Endothelial cell of umbilical vein (primary cell): ENCODE measurements at regions not wholly inside any gene's neighbourhood (a gene's known extent, or its start where the extent isn't known, plus 50 kb on each side); places are given as distances from the start of the nearest gene placed in this dataset.

Experiments
- BruUV-seq: library from RNA; stranded (reverse); fragments of 400-500 nt; replicated peaks from 2 replicates; lab custom pipeline; 2021; lab: Mats Ljungman, UMichigan
- CTCF ChIA-PET: fragments of 300-600, 350-600 bp; sonication (Branson Sonifier 250); formaldehyde crosslinking; loops from one replicate; lab custom pipeline; 2021; ENCODE audit warnings: antibody characterized with exemption, inconsistent platforms; lab: Charles Lee
- POLR2A ChIA-PET: fragments of 300-600, 350-600 bp; sonication (Branson Sonifier 250); formaldehyde crosslinking; loops from one replicate; lab custom pipeline; 2021; ENCODE audit warnings: antibody characterized with exemption, inconsistent platforms; lab: Charles Lee
- DNase-seq: peaks from one replicate; pipeline ENCODE4 v3.0.0-alpha.2; 2011; ENCODE audit warnings: low read depth, low spot score
- FAIRE-seq: peaks from 2 replicates; lab custom pipeline; 2011; peaks lifted over from hg19 to GRCh38; lab: Jason Lieb, UNC
- H2AFZ ChIP-seq: 2 replicates; pipeline ENCODE4 v1.6.0; 2012; ENCODE audit warnings: low read depth, low read length, control low read depth, inconsistent platforms
- H3K27ac ChIP-seq: 2 replicates; pipeline ENCODE4 v1.5.1; 2011; ENCODE audit warnings: low read depth, mild to moderate bottlenecking, control low read depth, low read length, moderate library complexity; ENCODE audit not compliant: insufficient read depth
- H3K27me3 ChIP-seq, 2 experiments: 2 replicates each; pipeline versions ENCODE4 v1.6.0 to v1.6.1; 2011; ENCODE audit warnings: low read length in 2 of 2, mixed read lengths in 1 of 2; ENCODE audit not compliant: control insufficient read depth in 2 of 2, insufficient read depth in 2 of 2
- H3K36me3 ChIP-seq, 2 experiments: 2 replicates in 1 of 2; 3 replicates in 1 of 2; pipeline ENCODE4 v1.5.1; 2011; ENCODE audit warnings: low read length in 2 of 2, mild to moderate bottlenecking in 1 of 2, moderate library complexity in 1 of 2; ENCODE audit not compliant: control insufficient read depth in 2 of 2, insufficient read depth in 2 of 2; ENCODE audit errors: extremely low read depth in 1 of 2
- H3K4me1 ChIP-seq: 3 replicates; pipeline ENCODE4 v1.5.1; 2011; ENCODE audit warnings: mild to moderate bottlenecking, low read length; ENCODE audit not compliant: control insufficient read depth, insufficient read depth; ENCODE audit errors: extremely low read depth
- H3K4me2 ChIP-seq: 2 replicates; pipeline ENCODE4 v1.6.1; 2011; ENCODE audit warnings: low read length, control low read depth, mixed read lengths; ENCODE audit not compliant: insufficient read depth
- H3K4me3 ChIP-seq, 3 experiments: fragments of 200-600 bp in 1 of 3; sonication (generic), shearing (Covaris generic) in 1 of 3; replicated peaks in 1 of 3; 2 replicates each; pipeline ENCODE4 v1.5.1; 2011 to 2016; ENCODE audit warnings: control low read depth in 3 of 3, low read length in 3 of 3, mild to moderate bottlenecking in 2 of 3, inconsistent platforms in 1 of 3, low read depth in 1 of 3, moderate library complexity in 1 of 3; ENCODE audit not compliant: insufficient read depth in 1 of 3
- H3K79me2 ChIP-seq: 2 replicates; pipeline ENCODE4 v1.6.0; 2012; ENCODE audit warnings: low read length, inconsistent platforms; ENCODE audit not compliant: control insufficient read depth, insufficient read depth
- H3K9ac ChIP-seq: replicated peaks from 2 replicates; pipeline ENCODE3; 2011; ENCODE audit warnings: low read length, control low read depth; ENCODE audit not compliant: insufficient read depth; ENCODE audit errors: extremely low read depth
- H3K9me1 ChIP-seq: replicated peaks from 3 replicates; pipeline ENCODE4 v1.6.0; 2011; ENCODE audit warnings: mild to moderate bottlenecking, low read length; ENCODE audit not compliant: control insufficient read depth, insufficient read depth; ENCODE audit errors: extremely low read depth
- H3K9me3 ChIP-seq: replicated peaks from 2 replicates; pipeline ENCODE4 v1.5.1; 2012; ENCODE audit warnings: low read length, inconsistent platforms; ENCODE audit not compliant: control insufficient read depth, insufficient read depth
- H4K20me1 ChIP-seq: replicated peaks from 2 replicates; pipeline ENCODE3; 2011; ENCODE audit warnings: mild to moderate bottlenecking, low read length; ENCODE audit not compliant: control insufficient read depth, insufficient read depth; ENCODE audit errors: extremely low read depth
- EZH2 ChIP-seq: IDR thresholded peaks from 2 replicates; pipeline ENCODE4 v1.6.1; 2012; ENCODE audit warnings: borderline replicate concordance, low read depth, mild to moderate bottlenecking, moderate library complexity, low read length, inconsistent platforms; ENCODE audit not compliant: severe bottlenecking
- FOS ChIP-seq: IDR thresholded peaks from 2 replicates; pipeline ENCODE4 v1.6.1; 2011; ENCODE audit warnings: mild to moderate bottlenecking, low read length, moderate library complexity, borderline replicate concordance; ENCODE audit not compliant: insufficient read depth
- GATA2 ChIP-seq: IDR thresholded peaks from 2 replicates; pipeline ENCODE4 v1.7.0; 2011; ENCODE audit warnings: low read depth, mild to moderate bottlenecking, moderate library complexity, mixed read lengths, low read length; ENCODE audit not compliant: insufficient read length, insufficient read depth
- JUN ChIP-seq: IDR thresholded peaks from 2 replicates; pipeline ENCODE4 v1.6.1; 2011; ENCODE audit warnings: borderline replicate concordance, low read depth; ENCODE audit not compliant: insufficient read length, insufficient read depth
- MYC ChIP-seq: IDR thresholded peaks from one replicate; pipeline ENCODE4 v1.6.1; 2011; ENCODE audit warnings: mild to moderate bottlenecking, low read depth, low read length
- POLR2A ChIP-seq: IDR thresholded peaks from 2 replicates; pipeline ENCODE4 v1.6.1; 2012; ENCODE audit warnings: low read depth, mild to moderate bottlenecking, control low read depth, low read length
- POLR2AphosphoS5 ChIP-seq: IDR thresholded peaks from 2 replicates; pipeline ENCODE4 v1.6.1; 2012; ENCODE audit warnings: low read depth, mild to moderate bottlenecking, control low read depth, low read length, moderate library complexity; ENCODE audit not compliant: insufficient read depth
- dilution Hi-C: fragments of 300-500 bp; cut with MboI; formaldehyde crosslinking; loops from one replicate; pipeline ENCODE4 v1.15.0; 2019; ENCODE audit warnings: low sequenced_read_pairs; ENCODE audit not compliant: extremely low pct_ligation_motif_present
- intact Hi-C: fragments of 100-400 bp; cut with micrococcal nuclease; formaldehyde crosslinking; loops from one replicate; pipeline ENCODE4 v1.10.0; 2022
- TF ChIP-seq, protein P1 (sequence below), 2 donors: IDR thresholded peaks; 1 replicate in 1 of 2; 2 replicates in 1 of 2; pipeline ENCODE4 v1.5.1; 2011; ENCODE audit warnings: low read length in 2 of 2, mild to moderate bottlenecking in 2 of 2, moderate library complexity in 2 of 2, control low read depth in 1 of 2, inconsistent platforms in 1 of 2, low read depth in 1 of 2; ENCODE audit not compliant: insufficient read depth in 1 of 2; ENCODE audit errors: extremely low read depth in 1 of 2
- TF ChIP-seq, protein P2 (sequence below): IDR thresholded peaks from 2 replicates; pipeline ENCODE4 v1.6.1; 2011; ENCODE audit not compliant: insufficient read depth, insufficient read length

DNA sequence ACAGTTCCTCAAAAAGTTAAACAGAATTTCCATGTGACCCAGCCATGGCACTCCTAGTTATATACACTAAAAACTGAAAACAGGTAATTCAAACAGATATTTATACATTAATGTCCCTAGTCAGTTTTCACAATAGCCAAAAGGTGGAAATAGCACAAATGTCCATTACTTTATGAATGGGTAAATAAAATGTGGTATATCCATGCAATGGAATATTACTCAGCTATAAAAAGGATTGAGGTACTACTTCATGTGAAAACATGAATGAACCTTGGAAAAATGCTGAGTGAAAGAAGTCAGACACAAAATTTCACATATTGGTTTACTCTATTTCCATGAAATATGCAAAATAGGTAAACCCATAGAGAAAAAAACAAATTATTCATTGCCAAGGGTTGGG, 351.8 kb upstream of the AMOT start:
- Histone ChIP-seq H2AFZ (no peak overlapping the region), H3K9ac (no peak overlapping the region), H3K27ac (no peak overlapping the region), H3K4me3 (no peak overlapping the region), H3K27me3 (no peaks in the 10 kb centered on the region), H3K9me1 (no peaks in the 10 kb centered on the region), H3K79me2 (no peaks in the 10 kb centered on the region), H4K20me1 (no peaks in the 10 kb centered on the region), H3K36me3 (no peaks in the 10 kb centered on the region), H3K4me1 (no peaks in the 10 kb centered on the region), H3K9me3 (no peaks in the 10 kb centered on the region), H3K4me2 (no peak overlapping the region)
- POLR2A ChIA-PET: no interaction called here
- intact Hi-C loops (no loop called here), dilution Hi-C loops (no loop called here)
- TF ChIP-seq POLR2A (no peak), EZH2 (no peak), FOS (no peak), GATA2 (no peak), MYC (no peak), JUN (no peak), POLR2AphosphoS5 (no peak)
- TF ChIP-seq, protein P1, sequence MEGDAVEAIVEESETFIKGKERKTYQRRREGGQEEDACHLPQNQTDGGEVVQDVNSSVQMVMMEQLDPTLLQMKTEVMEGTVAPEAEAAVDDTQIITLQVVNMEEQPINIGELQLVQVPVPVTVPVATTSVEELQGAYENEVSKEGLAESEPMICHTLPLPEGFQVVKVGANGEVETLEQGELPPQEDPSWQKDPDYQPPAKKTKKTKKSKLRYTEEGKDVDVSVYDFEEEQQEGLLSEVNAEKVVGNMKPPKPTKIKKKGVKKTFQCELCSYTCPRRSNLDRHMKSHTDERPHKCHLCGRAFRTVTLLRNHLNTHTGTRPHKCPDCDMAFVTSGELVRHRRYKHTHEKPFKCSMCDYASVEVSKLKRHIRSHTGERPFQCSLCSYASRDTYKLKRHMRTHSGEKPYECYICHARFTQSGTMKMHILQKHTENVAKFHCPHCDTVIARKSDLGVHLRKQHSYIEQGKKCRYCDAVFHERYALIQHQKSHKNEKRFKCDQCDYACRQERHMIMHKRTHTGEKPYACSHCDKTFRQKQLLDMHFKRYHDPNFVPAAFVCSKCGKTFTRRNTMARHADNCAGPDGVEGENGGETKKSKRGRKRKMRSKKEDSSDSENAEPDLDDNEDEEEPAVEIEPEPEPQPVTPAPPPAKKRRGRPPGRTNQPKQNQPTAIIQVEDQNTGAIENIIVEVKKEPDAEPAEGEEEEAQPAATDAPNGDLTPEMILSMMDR (IDR thresholded peaks at IDR 0.05; ENCODE audit: extremely low read depth in 1 of 2, insufficient read depth in 1 of 2, low read depth in 1 of 2, low read length in 2 of 2): no peak
- TF ChIP-seq, protein P2, sequence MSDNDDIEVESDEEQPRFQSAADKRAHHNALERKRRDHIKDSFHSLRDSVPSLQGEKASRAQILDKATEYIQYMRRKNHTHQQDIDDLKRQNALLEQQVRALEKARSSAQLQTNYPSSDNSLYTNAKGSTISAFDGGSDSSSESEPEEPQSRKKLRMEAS: no peak
- FAIRE-seq (no peak), DNase-seq (no peak)
- CTCF ChIA-PET: no interaction called here
- BruUV-seq: no TSS peak
